ENCODE measurements at regions not wholly inside any gene's neighbourhood (a gene's known extent, or its start where the extent isn't known, plus 50 kb on each side); places are given as distances from the start of the nearest gene placed in this dataset.

DNA sequence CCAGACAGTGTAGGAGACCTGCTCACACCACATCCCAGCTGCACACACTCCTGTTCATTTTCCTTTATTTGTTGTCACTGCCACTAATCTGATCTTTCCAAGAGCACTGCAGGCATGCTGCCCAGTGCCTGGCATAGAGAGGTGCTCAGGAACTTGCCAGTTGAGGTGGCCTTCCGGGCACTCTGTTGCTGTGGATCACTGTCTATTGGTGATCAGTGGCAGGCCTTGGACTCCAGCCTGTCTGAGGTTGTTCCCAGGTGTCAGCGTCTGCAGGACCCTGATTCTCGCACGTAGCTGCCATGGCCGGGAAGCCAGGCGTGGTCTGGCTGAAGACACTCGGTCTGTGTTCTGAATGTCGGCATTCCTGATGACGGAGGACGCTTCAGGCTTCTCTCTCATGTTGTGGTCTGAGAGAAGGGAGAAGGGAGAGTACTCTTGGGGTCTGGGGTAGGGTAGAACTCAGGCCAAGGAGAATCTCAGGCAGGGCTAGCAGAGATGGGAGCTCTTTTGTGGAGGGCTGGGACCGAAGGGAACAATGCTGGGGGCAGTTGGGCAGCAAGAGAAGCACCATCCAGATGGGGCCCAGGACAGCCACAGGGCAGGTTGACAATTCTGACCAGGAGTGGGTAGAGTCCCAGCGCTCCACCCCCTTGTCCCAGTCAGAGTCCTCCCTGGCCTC, 240.9 kb downstream of the MYCN start:
- DNase-seq = no peak

DNA sequence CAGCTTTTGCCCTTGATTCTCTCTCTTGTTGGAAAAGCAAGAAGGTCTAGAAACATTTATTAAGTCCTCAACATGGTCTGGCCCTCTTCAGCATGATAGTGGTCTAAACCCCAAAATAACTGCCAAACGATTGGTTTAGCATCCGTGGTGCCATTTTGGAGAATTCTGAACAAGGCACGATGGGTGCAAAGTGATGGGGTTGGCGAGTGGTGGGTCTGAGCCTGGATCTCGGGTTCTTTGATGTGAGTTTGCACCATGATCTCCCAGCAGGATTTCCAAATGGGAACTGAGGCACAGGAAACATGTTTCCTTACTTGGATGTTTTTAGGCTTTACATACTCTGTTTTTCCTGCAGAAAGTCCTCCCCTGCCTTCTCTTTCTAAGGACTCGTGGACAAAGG, 240.3 kb downstream of the MYCN start:
- DNase-seq = no peak

DNA sequence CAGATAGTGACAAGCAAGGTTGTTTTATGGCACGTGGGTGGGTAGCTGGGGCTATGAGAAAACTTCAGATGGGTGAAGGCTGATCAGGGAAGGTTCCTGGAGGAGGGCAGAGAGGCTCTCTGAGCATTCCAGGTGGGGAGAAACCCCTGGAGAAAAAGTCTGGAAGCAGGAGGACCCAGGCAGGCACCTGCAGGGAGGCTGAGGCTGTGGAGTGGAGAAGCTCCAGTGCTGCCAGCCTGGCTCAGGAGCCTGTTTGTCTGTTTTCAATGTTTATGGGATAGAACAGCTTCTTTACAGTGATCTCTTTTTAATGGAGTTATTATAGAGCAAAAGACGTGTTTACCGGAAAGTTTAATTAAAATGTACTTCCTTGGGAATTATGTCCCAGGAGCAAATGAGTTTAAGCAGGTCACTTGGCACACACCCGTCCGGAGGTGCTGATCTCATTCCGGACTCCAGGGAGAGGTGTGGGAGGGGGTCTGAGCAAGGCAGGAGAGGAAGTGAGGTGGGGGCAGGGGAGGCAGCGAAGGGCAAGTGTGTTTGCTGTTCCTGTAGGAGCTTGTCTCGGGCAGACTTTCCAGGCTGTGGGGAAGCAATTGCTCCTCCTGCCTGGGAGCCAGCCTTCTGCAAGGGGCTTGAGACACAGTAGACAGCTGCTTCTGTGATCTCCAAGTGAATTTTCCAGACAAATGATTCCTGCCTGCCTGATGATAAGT, 239.5 kb downstream of the MYCN start:
- no peak for DNase-seq

DNA sequence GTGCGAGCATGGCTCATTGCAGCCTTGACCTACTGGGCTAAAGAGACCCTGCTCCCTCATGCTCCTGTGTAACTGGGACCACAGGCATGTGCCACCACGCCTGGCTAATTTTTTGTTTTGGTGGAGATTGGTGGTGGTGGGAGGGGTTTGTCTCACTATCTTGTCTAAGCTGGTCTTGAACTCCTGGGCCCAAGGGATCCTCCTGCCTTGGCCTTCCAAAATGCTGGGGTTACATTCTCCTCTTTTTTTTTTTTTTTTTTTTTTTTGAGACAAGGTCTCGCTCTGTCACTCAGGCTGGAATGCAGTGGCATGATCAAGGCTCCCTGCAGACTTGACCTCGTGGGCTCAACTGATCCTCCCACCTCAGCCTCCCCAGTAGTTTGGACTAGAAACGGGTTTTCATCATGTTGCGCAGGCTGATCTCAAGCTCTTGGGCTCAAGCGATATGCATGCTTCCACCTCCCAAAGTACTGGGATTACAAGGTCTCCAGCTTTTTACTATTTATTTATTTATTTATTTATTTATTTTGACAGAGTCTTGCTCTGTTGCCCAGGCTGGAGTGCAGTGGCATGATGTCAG, 238.3 kb downstream of the MYCN start:
- no peak for DNase-seq

DNA sequence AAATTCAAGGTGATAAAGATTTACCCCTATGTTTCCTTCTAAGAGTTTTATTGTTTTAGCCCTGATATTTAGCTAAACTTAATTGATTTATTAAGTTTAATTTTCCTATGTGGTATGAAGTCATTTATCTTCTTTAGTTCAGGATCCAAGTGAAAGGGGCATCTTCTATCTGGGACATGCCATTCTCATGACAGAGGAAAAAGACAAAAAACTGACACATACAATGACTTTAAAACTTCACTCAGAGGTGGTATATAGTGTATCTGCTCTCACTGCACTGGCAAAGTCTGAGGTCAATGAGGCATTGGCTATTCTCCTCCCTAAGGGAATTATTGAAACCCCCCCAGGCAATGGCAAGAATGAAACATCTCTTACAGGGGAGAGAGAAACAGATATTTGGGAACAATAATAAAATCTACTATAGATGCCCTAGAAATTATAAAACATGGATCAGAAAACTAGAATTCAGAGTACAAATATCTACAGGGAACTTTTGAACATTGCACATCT, 237.4 kb downstream of the MYCN start:
- DNase-seq = no peak

DNA sequence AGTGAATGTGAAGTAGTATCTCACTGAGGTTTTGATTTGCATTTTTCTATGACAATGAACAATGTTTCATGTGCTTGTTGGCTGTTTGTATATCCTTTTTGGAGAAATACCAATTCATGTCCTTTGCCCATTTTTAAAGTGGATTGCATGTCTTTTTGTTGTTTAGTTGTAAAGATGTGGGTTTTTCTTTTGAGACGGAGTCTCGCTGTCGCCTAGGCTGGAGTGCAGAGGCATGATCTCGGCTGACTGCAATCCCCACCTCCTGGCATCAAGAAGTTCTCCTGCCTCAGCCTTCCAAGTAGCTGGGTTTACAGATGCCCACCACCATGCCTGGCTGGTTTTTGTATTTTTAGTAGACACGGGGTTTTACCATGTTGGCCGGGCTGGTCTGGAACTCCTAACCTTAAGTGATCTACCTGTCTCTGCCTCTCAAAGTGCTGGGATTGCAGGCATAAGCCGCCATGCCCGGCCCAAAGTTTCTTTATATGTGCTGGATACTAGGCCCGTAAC, 236.7 kb downstream of the MYCN start:
- DNase-seq = no peak

DNA sequence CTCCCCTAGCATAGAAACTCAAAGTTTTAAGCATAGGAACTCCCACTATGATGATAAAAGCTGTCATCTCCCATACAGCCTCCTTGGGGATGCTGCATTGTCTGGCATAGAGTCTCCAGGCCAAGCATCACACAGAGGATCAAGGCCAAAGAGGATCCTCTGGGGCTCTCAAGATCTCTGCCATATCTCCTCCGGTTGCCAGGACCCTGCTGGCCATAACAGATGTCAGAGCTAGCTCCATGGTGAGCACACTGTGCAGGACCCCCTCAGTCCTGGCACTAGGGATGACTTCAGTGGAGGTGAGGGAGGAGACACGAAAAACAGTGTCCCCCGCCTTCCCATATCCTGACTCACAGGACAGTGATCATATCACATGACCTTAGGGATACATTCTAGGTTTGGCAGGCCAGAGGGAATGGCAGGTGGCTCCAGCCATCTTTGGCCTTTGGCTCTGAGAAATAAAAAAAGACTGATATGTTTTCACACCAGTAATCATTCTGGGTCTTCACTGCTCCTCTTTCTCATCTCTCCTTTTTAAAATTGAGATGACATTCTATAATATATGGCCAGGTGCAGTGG, 235.0 kb downstream of the MYCN start:
- DNase-seq = no peak

DNA sequence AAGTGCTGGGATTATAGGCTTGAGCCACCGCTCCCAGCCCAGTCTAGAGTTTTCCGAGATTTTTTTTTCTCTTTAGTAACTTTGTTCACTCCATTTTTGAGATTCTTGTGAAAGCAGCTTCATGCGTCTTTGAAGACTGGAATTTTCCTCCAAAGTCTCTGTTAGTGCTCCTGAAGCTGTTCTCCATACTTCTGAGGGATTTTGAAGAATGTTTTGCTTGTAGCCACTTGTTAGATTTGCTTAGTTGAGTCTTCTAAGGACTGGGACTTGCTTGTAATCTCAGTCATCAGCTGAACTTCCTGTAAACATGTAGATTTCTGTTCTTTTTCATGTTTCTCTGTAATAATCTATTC, 234.3 kb downstream of the MYCN start:
- no peak for DNase-seq

DNA sequence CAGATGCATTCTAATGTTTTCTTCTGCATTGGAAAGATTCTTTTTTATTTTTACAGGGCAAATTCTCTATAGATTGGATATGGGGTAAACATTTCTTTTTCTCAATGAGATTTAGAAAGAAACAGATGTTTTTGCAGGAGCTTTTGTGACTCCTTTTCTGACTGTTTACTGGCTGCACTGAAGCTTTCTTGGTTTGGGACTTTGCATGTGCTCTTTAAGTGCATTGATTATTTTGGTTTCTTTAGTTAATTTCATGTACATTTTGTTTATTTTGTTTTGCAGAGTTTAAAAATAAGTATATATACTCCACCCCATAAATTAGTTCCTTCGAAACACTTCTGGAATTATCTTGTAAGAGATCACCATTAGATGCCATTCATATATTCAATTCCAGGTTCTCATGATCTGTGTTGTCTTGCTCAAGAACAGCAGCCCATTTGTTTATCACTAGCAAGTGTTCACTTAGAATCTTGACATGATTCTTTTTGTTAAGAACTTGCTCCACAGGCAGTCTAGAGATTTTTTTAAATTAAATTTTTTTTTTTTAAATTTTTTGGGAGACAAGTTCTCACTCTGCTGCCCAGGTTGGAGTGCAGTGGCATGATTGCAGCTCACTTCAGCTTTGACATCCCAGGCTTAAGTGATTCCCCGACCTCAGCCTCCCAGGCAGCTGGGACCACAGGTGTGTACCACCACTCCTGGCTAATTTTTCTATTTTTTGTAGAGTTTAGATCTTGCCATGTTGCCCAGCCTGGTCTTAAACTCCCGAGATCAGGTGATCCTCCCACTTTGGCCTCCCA, 233.7 kb downstream of the MYCN start:
- DNase-seq = no peak

DNA sequence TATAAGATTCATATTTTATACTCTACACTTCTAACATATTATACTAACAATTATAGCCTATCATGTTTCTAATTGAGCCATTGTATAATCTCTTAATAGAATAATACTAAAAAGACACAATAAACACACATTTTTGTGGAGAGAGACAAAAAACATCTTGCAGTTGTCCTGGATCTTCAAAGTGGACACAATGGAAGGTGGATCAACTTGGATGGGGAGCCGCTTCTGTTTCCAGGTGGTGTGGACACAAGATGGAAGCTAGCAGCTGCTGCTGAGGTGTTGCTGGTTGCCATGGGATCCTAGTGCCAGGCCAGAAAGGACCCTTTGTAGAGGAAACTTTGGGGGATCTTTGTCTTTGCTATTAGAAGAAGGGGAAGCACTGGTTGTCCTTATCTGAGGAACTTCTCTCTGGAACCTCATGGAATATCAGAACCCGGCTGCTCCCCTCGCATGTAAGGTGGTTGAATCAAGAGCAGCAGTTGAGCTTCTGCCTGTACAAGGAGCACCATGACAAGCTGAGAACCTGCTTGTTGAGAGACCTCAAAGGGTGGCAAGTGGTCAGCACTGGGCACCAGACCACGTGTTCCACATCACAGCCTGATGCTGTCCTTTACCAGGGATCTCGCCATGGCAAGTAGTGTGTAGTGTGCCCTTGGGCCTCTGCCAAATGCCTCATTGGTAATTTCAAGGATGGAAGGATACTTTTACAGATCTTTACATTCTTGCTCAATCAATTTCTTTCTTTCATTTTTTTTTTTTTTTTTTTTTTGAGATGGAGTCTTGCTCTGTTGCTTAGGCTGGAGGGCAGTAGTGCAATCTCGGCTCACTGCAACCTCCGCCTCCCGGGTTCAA, 232.2 kb downstream of the MYCN start:
- DNase-seq = no peak

DNA sequence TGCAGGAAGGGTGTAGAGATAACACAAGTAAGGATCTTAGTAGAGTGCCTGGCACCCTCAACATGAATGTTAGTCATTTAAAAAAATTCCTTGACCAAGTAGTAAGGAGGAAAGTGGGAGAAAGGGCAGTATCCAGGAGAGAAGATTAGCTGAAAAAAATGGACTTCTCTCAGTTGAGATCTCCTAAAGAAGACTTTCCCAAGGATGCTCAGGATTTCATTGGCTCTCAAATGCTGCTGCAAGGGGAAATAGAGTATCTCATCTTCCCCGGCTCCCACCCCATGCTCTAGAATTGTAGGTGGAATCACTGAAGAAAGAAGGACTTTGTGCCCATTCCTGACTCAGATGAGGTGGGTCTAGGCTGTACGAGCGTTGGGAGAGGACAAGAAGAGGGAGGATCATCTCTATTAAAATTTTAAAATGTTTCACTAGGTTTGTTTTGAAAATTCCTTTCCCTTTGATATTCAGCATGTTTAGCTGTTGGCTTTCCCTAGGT, 231.1 kb downstream of the MYCN start:
- DNase-seq = no peak

DNA sequence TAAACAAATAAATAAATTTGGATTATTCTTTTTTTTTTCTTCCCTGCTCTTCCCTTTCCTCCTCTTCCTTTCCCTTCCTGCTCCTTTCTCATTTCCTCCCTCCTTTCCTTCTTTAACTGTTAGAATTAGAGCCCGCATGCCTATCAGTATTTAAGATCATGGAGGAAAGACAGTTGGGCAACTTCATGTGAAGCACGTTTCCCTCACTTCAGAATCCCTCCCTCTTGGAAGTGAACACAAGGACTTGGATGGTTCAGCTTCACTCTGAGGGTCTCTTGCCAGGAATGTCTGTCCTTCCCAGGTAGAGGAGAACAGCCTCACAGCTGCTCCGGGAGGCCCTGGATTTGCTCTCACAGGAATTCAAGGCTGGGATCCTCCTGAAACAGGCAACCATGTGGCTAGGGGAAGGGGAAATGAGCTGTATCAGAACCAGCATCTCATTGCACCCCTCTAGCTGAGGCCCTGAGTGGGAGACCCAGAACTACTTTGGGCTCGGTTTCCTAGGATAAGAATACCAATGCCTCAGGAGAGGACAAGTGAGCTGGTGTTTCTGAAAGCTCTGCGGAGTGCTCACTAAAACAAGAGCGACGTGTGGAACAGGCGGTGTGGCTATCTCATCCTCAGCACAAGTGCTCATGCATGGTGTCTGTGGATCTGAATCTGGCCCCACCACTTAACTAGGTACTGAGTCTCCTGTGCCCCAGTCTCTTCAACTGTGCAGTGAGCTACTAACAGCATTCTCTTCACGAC, 230.5 kb downstream of the MYCN start:
- no peak for DNase-seq

DNA sequence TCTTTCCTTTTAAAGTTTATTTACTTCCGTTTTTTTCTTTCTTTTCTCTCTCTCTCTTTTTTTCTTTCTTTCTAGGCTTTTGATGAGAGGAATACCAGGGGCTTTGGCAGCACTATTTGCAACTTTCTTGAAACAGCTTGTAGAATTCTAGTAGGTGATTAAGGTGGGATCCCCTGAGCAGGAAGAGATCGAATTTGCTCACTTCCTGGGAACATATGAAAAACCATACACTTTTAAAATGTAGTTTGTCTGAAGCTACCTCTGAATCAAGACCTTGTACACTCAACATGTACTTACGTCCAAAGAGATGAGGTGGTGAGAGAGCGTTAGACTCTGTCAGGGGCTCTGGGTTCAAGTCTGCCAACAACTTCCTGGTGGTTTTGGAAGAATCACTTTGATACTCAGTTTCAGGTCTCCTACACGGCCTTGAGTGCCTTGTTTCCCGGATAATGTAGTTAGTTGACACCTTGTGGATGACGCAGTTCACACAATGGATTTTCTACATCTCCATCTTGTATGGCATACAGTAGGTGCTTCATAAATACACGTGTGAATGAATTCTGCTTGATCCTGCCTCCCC, 229.1 kb downstream of the MYCN start:
- DNase-seq = no peak

DNA sequence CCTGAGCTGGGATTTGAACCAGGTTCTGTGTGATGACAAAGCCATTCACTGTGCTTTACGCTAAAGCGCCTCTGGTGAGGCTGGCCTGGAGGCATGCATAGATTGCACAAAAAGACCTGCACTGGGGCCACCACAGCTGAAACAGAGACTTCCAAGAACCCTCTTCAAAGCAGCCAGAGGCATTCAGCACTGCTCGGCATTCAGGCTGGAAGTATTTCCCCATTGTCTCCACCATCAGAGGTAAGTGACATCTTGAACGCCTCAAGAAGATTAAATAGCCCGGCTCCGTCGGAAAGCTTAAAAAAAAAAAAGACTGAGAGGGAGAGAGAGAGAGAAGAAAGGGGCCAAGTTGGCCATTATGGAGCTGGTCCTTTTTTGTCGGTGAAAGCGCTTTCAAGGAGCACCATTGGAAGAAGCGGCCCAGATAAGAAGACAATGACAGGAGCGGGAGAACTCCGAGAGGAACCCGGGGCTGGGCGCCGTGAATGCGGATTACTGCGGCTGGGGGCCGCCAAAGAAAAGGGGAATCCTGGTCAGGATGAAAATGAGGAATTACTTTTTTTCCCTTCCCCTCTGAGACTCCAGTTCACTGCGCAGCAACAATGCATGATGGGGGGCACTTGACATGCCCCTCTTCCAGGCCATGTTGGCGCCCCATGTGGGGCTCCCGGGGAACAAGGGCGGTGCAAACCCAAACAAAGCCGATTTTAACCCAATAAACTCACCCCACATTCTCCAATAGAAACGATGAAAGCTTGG, 228.3 kb downstream of the MYCN start:
- DNase-seq = no peak

DNA sequence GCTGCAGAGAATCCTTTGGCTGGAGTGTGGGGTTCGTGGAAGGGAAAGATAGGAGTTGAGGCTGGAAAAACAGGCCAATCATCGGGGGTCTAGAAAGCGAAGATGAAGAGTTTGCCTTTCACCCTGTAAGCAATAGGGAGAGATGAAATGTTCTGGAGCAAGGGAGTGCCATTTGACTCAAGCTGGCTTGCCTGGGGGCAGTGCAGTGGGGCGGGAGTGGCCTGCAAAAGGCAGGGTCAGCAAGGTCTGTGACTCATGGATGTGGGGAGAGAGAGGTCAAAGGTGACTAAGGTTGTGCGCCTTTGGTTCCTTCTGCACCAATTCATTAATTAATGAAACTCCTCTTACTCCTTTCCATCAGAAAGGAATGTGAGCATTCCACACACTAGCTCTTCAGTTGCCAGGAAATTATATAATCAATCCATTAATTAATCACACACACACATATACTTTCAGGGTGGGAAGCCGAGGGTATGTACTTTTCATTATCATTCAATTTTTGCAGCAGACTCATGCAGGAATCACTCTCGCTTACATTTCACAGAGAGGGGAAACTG, 227.6 kb downstream of the MYCN start:
- DNase-seq = no peak

DNA sequence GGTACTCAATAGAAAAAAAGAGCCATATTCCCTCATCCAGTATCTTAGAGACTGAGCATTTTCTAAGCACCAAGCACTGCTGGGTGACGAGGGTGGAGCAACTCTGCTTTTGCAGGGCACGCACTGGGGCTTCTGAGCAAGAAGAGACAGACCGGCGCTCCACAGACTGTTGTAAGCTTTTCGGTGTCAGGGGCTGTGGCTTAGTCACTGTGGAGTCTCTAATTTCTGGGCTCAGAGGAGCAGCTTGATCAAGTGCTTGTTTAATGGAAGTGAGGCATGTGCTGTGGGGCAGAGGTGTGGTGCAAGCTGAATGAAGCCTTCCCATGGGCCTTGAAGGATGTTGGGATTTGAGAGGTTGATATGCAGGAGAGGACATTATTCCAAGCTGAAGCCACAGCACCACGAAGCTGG, 227.1 kb downstream of the MYCN start:
- DNase-seq = no peak

DNA sequence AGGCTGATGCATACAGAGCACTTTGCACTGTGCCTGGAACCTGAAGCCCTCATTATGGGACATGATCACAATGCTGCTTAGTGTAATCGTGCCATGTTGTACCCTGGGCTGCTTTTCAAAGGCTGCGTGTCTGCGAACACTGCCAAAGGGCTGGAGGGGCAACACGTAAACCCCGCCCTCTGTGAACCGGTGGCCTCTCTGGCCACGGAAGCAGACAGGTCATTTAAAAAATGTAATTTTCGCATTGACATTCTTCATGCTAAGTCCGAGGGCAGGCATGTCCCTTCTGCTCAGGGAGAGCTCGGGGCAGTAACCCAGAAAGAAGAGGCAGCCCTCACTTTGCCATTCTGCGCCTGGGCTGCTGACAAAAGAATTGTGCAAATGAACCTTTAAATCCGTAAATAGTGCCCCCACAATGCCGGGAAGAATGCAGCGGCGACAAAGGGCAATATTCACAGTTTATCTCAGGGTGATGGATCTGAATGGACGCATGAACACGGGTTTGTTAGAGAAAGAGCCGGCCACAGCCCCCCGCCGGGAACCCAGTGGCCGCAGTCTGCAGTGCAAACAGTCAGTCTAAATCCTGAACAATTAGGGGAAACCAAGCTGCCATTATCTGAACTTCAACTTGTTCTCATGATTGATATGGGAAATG, 226.1 kb downstream of the MYCN start:
- DNase-seq = no peak

DNA sequence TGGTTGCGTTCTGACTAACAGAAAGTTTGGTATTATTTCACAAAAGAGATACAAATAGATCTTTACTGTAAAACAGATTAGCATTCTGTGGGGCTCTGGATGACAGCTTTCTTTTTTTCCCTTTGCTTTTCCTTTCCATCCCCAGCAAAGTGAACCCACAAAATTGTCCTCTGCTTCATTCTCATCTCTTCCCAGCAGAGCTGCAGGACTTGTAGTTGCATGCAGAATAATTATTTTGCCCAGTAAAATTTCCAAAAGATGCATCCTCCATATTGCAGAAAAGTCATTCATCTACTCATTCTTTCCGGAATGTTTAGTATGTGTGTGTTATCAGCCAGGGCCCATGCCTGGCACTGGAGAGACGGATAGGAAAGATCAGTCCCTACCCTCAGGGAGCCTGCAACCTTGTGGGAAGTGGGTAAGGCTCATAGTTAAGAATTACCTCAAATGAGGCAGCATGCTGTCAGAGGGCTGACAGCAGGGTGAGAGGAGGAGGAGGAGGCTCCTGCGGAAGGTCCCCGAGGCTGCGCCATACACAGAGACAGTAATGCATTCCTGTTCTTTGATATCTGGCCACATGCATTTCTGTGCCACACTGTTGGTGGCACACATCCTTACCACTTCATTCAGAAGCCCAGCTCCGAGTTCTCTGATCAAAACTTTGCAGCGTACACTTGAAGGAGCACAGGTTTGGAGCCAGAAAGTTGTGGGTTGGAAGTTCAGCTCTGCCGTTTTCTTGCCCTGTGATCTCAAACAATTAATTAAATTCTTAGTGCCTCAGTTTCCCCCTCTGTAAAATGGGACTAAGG, 225.4 kb downstream of the MYCN start:
- DNase-seq = no peak

Data from CD4-positive, alpha-beta T cell treated with Interleukin-17A for 4 hours (primary cell).